ENCODE measurements at regions not wholly inside any gene's neighbourhood (a gene's known extent, or its start where the extent isn't known, plus 50 kb on each side); places are given as distances from the start of the nearest gene placed in this dataset.

DNA sequence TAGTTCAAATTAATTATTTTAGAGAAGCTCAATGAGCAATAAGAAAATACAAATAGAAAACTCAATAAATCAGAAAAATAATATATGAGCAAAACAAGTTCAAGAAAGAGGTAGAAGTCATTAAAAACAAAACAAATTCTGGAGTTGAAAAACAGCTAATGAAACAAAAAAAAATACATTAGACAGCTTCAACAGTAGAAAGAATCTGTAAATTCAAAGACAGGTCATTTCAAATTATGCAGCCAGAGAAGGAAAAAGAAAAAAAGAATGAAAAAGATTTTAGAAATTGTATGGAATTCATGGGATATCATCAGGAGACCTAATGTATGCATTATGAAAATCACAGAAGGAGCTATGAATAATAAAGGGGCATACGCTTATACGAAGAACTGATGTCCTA, 795.3 kb upstream of the ADGRB3 start:
- Mint-ChIP-seq H3K36me3 (ENCODE audit: insufficient read depth, unreplicated experiment) (no peaks in the 10 kb centered on the region), H3K4me3 (ENCODE audit: low read depth, unreplicated experiment) (no peak overlapping the region), H3K27ac (ENCODE audit: unreplicated experiment) (no peak overlapping the region), H3K27me3 (ENCODE audit: unreplicated experiment) (no peaks in the 10 kb centered on the region), H3K9me3 (ENCODE audit: low read depth, unreplicated experiment) (peaks cover 22% of the 10 kb centered on the region), H3K4me1 (ENCODE audit: low read depth, unreplicated experiment) (no peaks in the 10 kb centered on the region)
- TF ChIP-seq, protein P1, sequence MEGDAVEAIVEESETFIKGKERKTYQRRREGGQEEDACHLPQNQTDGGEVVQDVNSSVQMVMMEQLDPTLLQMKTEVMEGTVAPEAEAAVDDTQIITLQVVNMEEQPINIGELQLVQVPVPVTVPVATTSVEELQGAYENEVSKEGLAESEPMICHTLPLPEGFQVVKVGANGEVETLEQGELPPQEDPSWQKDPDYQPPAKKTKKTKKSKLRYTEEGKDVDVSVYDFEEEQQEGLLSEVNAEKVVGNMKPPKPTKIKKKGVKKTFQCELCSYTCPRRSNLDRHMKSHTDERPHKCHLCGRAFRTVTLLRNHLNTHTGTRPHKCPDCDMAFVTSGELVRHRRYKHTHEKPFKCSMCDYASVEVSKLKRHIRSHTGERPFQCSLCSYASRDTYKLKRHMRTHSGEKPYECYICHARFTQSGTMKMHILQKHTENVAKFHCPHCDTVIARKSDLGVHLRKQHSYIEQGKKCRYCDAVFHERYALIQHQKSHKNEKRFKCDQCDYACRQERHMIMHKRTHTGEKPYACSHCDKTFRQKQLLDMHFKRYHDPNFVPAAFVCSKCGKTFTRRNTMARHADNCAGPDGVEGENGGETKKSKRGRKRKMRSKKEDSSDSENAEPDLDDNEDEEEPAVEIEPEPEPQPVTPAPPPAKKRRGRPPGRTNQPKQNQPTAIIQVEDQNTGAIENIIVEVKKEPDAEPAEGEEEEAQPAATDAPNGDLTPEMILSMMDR (IDR thresholded peaks at IDR 0.05; ENCODE audit: unreplicated experiment), result no peak
- no TSS peak for BruUV-seq (replicated peaks)
- no peak for DNase-seq
- intact Hi-C loops (cut with micrococcal nuclease; ENCODE audit: unreplicated experiment), result no loop called here
- CTCF ChIA-PET, result no interaction called here

DNA sequence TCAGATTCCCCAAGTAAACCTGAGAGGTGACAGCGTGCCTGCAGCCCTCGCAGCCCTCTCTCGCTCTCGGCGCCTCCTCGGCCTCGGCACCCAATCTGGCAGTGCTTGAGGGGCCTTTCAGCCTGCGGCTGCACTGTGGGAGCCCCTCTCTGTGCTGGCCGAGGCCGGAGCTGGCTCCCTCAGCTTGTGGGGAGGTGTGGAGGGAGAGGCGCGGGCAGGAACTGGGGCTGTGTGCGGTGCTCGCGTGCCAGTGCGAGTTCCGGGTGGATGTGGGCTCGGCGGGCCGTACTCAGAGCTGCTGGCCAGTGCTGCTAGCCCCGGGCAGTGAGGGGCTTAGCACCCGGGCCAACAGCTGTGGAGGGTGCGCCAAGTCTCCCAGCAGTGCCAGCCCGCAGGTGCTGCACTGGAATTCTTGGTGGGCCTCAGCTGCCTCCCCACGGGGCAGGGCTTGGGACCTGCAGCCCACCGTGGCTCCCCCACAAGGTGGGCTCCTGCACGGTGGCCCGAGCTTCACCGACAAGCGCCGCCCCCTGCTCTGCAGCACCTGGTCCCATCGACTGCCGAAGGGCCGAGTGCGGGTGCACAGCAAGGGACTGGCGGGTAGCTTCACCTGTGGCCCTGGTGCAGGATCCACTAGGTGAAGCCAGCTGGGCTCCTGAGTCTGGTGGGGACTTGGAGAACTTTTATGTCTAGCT, 809.7 kb upstream of the ADGRB3 start:
- no peak overlapping the region for H3K4me3 Mint-ChIP-seq (ENCODE audit: low read depth, unreplicated experiment)
- DNase-seq, result no peak
- TF ChIP-seq, protein P1 (IDR thresholded peaks at IDR 0.05; ENCODE audit: unreplicated experiment), result no peak
- H3K27me3 Mint-ChIP-seq (ENCODE audit: unreplicated experiment), result no peaks in the 10 kb centered on the region
- CTCF ChIA-PET, result no interaction called here
- H3K4me1 Mint-ChIP-seq (ENCODE audit: low read depth, unreplicated experiment), result no peaks in the 10 kb centered on the region
- H3K27ac Mint-ChIP-seq (ENCODE audit: unreplicated experiment), result no peak overlapping the region
- H3K36me3 Mint-ChIP-seq (ENCODE audit: insufficient read depth, unreplicated experiment), result no peaks in the 10 kb centered on the region
- intact Hi-C loops (cut with micrococcal nuclease; ENCODE audit: unreplicated experiment), result no loop called here
- no TSS peak for BruUV-seq (replicated peaks)
- H3K9me3 Mint-ChIP-seq (ENCODE audit: low read depth, unreplicated experiment), result peaks cover 14% of the 10 kb centered on the region

DNA sequence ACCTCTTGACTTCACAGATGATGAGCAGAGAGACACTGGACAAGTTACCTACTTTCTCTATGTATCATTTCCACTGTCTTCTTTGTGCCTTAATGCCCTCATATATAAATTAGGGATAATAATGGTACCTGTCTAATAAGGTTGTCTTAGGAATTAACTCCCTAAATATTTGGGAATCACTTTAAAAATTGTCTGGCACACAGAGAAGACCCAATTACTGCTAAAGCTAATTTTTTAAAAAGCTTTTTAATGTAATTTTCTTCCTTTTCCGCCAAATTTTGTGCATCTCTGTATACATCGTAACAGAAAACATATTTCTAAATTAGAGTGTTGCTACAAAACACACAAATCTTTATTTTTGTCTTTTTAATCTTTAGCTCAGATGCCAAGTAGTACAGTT, 816.8 kb upstream of the ADGRB3 start:
- intact Hi-C loops (cut with micrococcal nuclease; ENCODE audit: unreplicated experiment), result no loop called here
- TF ChIP-seq, protein P1 (IDR thresholded peaks at IDR 0.05; ENCODE audit: unreplicated experiment), result no peak
- BruUV-seq (replicated peaks), result no TSS peak
- Mint-ChIP-seq H3K36me3 (ENCODE audit: insufficient read depth, unreplicated experiment) (no peaks in the 10 kb centered on the region), H3K9me3 (ENCODE audit: low read depth, unreplicated experiment) (peaks cover 26% of the 10 kb centered on the region), H3K4me3 (ENCODE audit: low read depth, unreplicated experiment) (no peak overlapping the region), H3K27me3 (ENCODE audit: unreplicated experiment) (no peaks in the 10 kb centered on the region), H3K27ac (ENCODE audit: unreplicated experiment) (no peak overlapping the region), H3K4me1 (ENCODE audit: low read depth, unreplicated experiment) (no peaks in the 10 kb centered on the region)
- DNase-seq, result no peak
- CTCF ChIA-PET, result no interaction called here

DNA sequence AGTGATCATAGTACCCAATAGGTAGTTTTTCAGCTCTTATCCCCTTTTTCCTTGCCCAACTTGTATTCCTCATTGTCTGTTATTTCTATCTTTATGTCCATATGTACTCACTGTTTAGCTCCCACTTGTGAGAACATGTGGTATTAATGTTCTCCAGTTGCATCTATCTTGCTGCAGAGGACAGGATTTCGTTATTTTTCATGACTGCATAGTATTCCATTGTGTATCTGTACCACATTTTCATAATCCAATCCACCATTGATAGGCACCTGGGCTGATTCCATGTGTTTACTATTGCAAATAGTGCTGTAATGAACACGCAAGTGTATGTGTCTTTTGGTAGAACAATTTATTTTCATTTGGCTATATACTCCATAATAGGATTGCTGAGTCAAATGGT, 819.5 kb upstream of the ADGRB3 start:
- no peaks in the 10 kb centered on the region for H3K4me1 Mint-ChIP-seq (ENCODE audit: low read depth, unreplicated experiment)
- peaks cover 27% of the 10 kb centered on the region for H3K9me3 Mint-ChIP-seq (ENCODE audit: low read depth, unreplicated experiment)
- TF ChIP-seq, protein P1 (IDR thresholded peaks at IDR 0.05; ENCODE audit: unreplicated experiment), result no peak
- H3K4me3 Mint-ChIP-seq (ENCODE audit: low read depth, unreplicated experiment), result no peak overlapping the region
- no peak overlapping the region for H3K27ac Mint-ChIP-seq (ENCODE audit: unreplicated experiment)
- H3K36me3 Mint-ChIP-seq (ENCODE audit: insufficient read depth, unreplicated experiment), result no peaks in the 10 kb centered on the region
- DNase-seq, result no peak
- CTCF ChIA-PET, result no interaction called here
- intact Hi-C loops (cut with micrococcal nuclease; ENCODE audit: unreplicated experiment), result no loop called here
- no peaks in the 10 kb centered on the region for H3K27me3 Mint-ChIP-seq (ENCODE audit: unreplicated experiment)
- BruUV-seq (replicated peaks), result no TSS peak

All from Calu3 (cell line).